NCI-H2107 treated with DMSO at 0.1 percent for 48 hours (cell line): ENCODE measurements at regions not wholly inside any gene's neighbourhood (a gene's known extent, or its start where the extent isn't known, plus 50 kb on each side); places are given as distances from the start of the nearest gene placed in this dataset.
"Not testable (repeated sequence)": the region's sequence is repeated elsewhere in the genome, so short reads cannot be mapped to it uniquely, and the experiment has no call there.

Experiments used
- DNase-seq: peaks from one replicate; lab custom pipeline; 2025; ENCODE audit not compliant: unreplicated experiment; lab: John Stamatoyannopoulos, UW

GRCh38 chr2:16739778-16740581, 74.3 kb upstream of the CYRIA start:
- DNase-seq, result no peak

DNA sequence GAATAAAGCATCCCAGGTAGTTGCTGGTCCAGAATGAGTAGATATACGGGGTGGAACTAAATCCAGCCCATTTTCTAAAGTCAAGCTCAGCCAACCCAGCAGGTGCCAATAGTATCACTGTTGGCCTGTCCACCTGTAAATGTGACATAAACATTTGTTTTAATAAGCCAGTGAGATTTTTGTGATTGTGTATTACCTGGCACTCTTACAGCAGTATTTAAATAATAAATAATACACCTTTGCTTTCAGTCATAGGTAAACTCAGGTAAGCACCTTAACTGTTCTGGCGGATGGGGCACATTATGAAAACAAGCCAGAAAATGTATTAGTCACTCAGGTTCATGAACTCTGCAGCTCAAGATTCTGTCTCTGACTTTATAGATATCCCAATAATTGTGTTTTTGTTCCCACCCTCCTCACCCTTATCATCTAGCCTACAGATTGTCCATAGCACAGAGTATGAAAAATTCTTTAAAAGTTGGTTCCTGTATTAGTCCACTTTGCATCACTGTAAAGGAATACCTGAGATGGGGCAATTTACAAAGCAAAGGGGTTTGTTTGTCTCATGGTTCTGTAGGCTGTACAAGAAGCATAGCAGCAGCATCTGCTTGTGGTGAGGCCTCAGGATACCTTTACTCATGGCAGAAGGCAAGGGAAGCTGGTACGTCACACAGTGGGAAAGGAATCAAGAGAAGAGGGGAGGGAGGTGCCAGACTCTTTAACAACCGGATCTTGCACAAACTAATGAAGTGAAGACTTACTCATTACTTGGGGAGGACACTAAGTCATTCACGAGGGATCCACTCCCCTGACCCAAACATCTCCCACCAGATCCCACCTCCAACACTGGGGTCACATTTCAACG, 73.0 kb upstream of the CYRIA start:
- DNase-seq, result no peak

- DNase-seq, result no peak
These were observed 72.2 kb upstream of the CYRIA start for GRCh38 chr2:16737812-16738211.

- DNase-seq, result no peak
These were observed 71.0 kb upstream of the CYRIA start for GRCh38 chr2:16736633-16737032.

DNA sequence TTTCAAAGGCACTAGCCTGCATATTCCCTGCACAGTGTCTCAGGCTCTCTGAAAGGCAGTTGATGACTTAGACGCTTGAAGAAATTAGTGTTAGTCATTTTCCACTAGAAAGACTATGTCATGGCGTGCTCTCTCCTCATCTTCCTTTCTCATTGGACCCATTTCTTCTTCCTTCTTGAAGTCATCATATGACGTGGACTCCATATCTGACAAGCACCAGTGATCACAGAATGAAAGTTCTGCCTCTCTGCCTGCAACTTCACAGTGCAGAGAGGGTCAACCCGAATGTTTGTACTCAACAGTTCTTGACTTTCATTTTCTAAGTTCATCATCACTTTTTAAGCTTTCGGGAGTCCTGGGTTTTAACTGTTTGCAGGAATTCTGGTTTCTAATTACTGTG, 63.7 kb upstream of the CYRIA start:
- DNase-seq, result no peak

- no peak for DNase-seq
These were observed 62.9 kb upstream of the CYRIA start for GRCh38 chr2:16728351-16729136.

DNA sequence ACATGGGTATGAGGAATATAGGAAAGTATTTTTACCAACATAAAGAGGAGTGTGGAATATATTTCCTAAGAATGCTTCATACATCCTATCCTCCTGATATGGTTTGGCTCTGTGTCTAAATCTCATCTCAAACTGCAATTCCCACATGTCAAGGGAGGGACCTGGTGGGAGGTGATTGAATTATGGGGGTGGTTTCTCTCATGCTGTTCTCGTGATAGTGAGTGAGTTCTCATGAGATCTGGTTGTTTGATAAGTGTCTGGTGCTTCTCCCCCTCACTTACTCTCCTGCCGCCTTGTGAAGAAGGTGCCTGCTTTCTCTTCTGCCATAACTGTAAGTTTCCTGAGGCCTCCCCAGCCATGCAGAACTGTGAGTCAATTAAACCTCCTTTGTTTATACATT, 62.2 kb upstream of the CYRIA start:
- not testable (repeated sequence) for DNase-seq

GRCh38 chr2:16727256-16727655, 61.6 kb upstream of the CYRIA start:
- no peak for DNase-seq

GRCh38 chr2:16726577-16726976, 60.9 kb upstream of the CYRIA start:
- no peak for DNase-seq

GRCh38 chr2:16726147-16726546, 60.5 kb upstream of the CYRIA start:
- DNase-seq, result no peak

- no peak for DNase-seq
These were observed 59.9 kb upstream of the CYRIA start for GRCh38 chr2:16725549-16725948.

DNA sequence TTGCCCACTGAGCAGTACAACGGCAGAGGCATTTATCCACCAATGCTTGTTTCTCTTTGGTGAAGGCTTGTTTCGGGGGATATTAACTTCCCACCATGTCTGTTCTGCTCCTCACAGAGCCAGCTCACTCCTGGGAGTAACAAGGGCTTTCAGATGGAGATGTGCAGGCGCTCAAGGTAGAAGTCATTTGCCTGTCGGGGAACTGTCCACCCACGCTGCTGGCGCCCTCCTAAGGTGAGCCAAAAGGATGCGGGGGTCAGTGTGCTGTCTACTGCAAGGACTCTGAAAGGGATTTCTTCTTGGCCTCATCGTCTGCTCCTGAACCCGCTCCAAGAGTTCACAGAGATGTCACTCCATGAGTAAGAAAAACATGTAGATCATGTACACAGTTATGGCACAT, 57.0 kb upstream of the CYRIA start:
- no peak for DNase-seq

- DNase-seq, result no peak
These were observed 56.5 kb upstream of the CYRIA start for GRCh38 chr2:16722126-16722525.

DNA sequence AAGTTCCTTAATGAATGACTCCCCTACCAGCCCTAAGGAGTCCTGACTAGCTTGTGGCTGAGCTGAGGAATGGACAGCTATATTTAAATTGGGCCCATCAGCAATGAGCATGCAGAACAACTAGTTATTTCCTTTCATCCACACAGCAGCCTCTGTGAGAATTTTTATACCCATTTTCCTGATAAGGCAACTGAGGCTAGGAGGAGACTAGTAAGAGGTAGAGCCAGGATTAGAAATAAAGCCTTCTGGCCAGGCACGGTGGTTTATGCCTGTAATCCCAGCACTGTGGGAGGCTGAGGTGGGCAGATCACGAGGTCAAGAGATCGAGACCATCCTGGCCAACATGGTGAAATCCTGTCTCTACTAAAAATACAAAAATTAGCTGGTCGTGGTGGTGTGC, 55.9 kb upstream of the CYRIA start:
- not testable (repeated sequence) for DNase-seq

GRCh38 chr2:16720737-16721136, 55.1 kb upstream of the CYRIA start:
- not testable (repeated sequence) for DNase-seq

DNA sequence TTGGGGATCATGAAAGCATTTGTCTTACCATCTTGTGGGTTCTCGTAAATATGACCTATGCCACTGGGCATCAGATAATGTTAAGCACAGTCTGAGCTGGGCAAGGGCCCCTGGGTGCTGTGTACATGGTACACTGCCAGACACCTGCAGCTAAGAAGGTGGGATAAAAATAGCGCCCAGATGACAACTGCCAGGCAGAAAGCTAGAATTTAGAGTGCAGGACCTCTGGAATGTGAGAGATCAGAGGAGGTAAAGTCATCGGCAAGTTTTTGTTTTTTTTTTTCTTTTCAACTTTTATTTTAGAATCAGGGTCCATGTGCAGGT, 53.8 kb upstream of the CYRIA start:
- DNase-seq, result no peak

GRCh38 chr2:16718576-16719484, 53.2 kb upstream of the CYRIA start:
- no peak for DNase-seq

DNA sequence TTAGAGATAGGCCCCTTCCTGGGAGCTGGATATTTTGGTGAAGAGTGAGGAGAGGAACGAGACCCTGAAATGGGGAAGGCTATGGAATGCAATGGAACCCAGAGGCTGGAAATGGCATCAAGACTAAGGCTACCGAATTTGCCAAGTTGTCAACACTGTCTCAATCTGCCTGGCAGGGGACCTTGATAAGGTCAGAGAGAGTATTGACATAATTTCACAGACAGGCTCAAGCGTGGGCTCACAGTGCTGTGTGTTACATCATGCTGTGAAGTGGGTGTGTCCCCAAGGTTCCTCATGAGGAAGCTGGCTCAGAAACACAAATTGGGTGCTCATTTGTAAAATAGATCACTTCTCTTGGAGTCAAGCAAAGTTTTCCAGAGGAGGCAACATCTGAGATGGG, 51.8 kb upstream of the CYRIA start:
- no peak for DNase-seq

DNA sequence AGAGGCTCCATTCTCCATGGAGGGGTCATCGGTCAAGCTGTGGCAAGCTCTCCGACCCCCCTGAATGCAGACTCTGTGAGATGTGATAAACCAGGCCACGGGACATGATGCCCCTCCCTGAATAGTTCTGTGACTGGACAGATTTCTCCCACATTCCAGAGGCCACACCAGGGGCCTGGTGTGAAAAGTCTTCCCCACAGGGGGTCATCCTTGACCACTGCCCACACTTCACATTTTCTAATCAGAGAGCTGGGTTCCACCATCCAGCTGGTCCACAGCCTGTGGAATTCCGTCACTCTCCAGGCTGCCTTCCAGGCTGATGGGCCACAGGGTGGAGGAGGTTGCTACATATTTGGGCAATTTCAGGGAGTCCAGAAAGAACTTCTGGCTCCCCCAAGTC, 51.3 kb upstream of the CYRIA start:
- DNase-seq, result no peak

- no peak for DNase-seq
These were observed 50.4 kb upstream of the CYRIA start for GRCh38 chr2:16716024-16716423.
